GM23338 (cell line): ENCODE measurements at regions not wholly inside any gene's neighbourhood (a gene's known extent, or its start where the extent isn't known, plus 50 kb on each side); places are given as distances from the start of the nearest gene placed in this dataset.

Experiments
- ATAC-seq: fragments of 200-7000 bp; cut with Tn5 transposase; 3 replicates; pipeline ENCODE4 v1.9.1; 2020
- DNase-seq: peaks from one replicate; pipeline ENCODE4 v3.0.0-alpha.2; 2015; ENCODE audit warnings: low spot score
- H2AFZ ChIP-seq: fragments of 200-600 bp; sonication (generic); 2 replicates; pipeline ENCODE4 v1.8.0; 2016; ENCODE audit warnings: antibody characterized with exemption, mild to moderate bottlenecking, moderate library complexity
- H3F3A ChIP-seq: fragments of 200-600 bp; sonication (generic); replicated peaks from 2 replicates; pipeline ENCODE4 v1.8.0; 2017; ENCODE audit warnings: antibody characterized with exemption, mixed run types, low read depth
- H3K27ac ChIP-seq: fragments of 200-600 bp; sonication (generic); 2 replicates; pipeline ENCODE4 v1.6.1; 2016; ENCODE audit warnings: low read depth
- H3K27me3 ChIP-seq: fragments of 200-600 bp; sonication (generic); 2 replicates; pipeline ENCODE4 v1.8.0; 2016; ENCODE audit warnings: mild to moderate bottlenecking, mixed run types, moderate library complexity; ENCODE audit not compliant: insufficient read depth
- H3K36me3 ChIP-seq: fragments of 200-600 bp; sonication (generic); 2 replicates; pipeline ENCODE4 v1.8.0; 2016; ENCODE audit warnings: mild to moderate bottlenecking; ENCODE audit not compliant: insufficient read depth
- H3K4me1 ChIP-seq: fragments of 200-600 bp; sonication (generic); 2 replicates; pipeline ENCODE4 v1.8.0; 2016; ENCODE audit warnings: mild to moderate bottlenecking, moderate library complexity; ENCODE audit not compliant: insufficient read depth
- H3K4me2 ChIP-seq: fragments of 200-600 bp; sonication (generic); 2 replicates; pipeline ENCODE4 v1.7.1; 2017; ENCODE audit warnings: mixed run types
- H3K4me3 ChIP-seq: fragments of 200-600 bp; sonication (generic); 2 replicates; pipeline ENCODE4 v1.6.1; 2016; ENCODE audit warnings: mixed run types
- H3K79me2 ChIP-seq: fragments of 200-600 bp; sonication (generic); replicated peaks from 2 replicates; pipeline ENCODE4 v1.8.0; 2017; ENCODE audit warnings: mild to moderate bottlenecking; ENCODE audit not compliant: insufficient read depth
- H3K9me2 ChIP-seq: fragments of 200-600 bp; sonication (generic); 2 replicates; pipeline ENCODE4 v1.8.0; 2017; ENCODE audit not compliant: insufficient read depth
- H4K20me1 ChIP-seq: fragments of 200-600 bp; sonication (generic); replicated peaks from 2 replicates; pipeline ENCODE4 v1.8.0; 2017; ENCODE audit warnings: mild to moderate bottlenecking; ENCODE audit not compliant: insufficient read depth
- H3K27ac Mint-ChIP-seq: 2 replicates; pipeline ENCODE4 v1.8.0; 2020; ENCODE audit warnings: inconsistent platforms, mild to moderate bottlenecking, moderate library complexity, mixed read lengths
- H3K27me3 Mint-ChIP-seq: 3 replicates; pipeline ENCODE4 v1.8.0; 2022; ENCODE audit warnings: low read depth, mild to moderate bottlenecking, moderate library complexity, mixed read lengths, inconsistent platforms; ENCODE audit not compliant: insufficient read depth, poor library complexity
- H3K36me3 Mint-ChIP-seq: 3 replicates; pipeline ENCODE4 v1.8.0; 2021; ENCODE audit warnings: low read depth, mild to moderate bottlenecking, inconsistent platforms, moderate library complexity, mixed read lengths
- H3K4me1 Mint-ChIP-seq: 3 replicates; pipeline ENCODE4 v1.8.0; 2020; ENCODE audit warnings: mild to moderate bottlenecking, inconsistent platforms, mixed read lengths
- H3K4me3 Mint-ChIP-seq: 3 replicates; pipeline ENCODE4 v1.8.0; 2021; ENCODE audit warnings: moderate library complexity, mild to moderate bottlenecking, inconsistent platforms, mixed read lengths
- H3K9me3 Mint-ChIP-seq: 3 replicates; pipeline ENCODE4 v1.8.0; 2020; ENCODE audit warnings: moderate library complexity, mild to moderate bottlenecking, inconsistent platforms, mixed read lengths
- CREB1 ChIP-seq: fragments of 250-450 bp; sonication (Bioruptor Pico); IDR thresholded peaks from 2 replicates; pipeline ENCODE4 v1.5.0; 2020; ENCODE audit warnings: low read depth, mild to moderate bottlenecking, moderate library complexity
- ETS1 ChIP-seq: IDR thresholded peaks from 2 replicates; pipeline ENCODE4 v1.6.1; 2016; ENCODE audit warnings: antibody characterized with exemption
- EZH2 ChIP-seq: fragments of 200-600 bp; sonication (generic); IDR thresholded peaks from one replicate; pipeline ENCODE4 v1.8.0; 2017; ENCODE audit warnings: antibody characterized with exemption, mild to moderate bottlenecking, low read depth; ENCODE audit not compliant: unreplicated experiment
- EZH2phosphoT487 ChIP-seq: fragments of 200-600 bp; sonication (generic); IDR thresholded peaks from one replicate; pipeline ENCODE4 v1.8.1; 2018; ENCODE audit warnings: antibody characterized with exemption; ENCODE audit not compliant: unreplicated experiment
- JUNB ChIP-seq: IDR thresholded peaks from one replicate; pipeline ENCODE4 v1.6.1; 2016; ENCODE audit warnings: antibody characterized with exemption; ENCODE audit not compliant: unreplicated experiment
- NANOG ChIP-seq: IDR thresholded peaks from 2 replicates; pipeline ENCODE4 v1.6.1; 2016; ENCODE audit warnings: antibody characterized with exemption, borderline replicate concordance
- POLR2AphosphoS5 ChIP-seq: IDR thresholded peaks from 2 replicates; pipeline ENCODE4 v1.6.1; 2016; ENCODE audit warnings: antibody characterized with exemption, low read depth
- REST ChIP-seq: IDR thresholded peaks from one replicate; pipeline ENCODE4 v1.6.1; 2018; ENCODE audit warnings: antibody characterized with exemption; ENCODE audit not compliant: unreplicated experiment
- STAT1 ChIP-seq: IDR thresholded peaks from one replicate; pipeline ENCODE4 v1.6.1; 2016; ENCODE audit warnings: antibody characterized with exemption; ENCODE audit not compliant: unreplicated experiment
- ZNF114 ChIP-seq: fragments of 250-450 bp; sonication (Bioruptor Pico); IDR thresholded peaks from 2 replicates; pipeline ENCODE4 v1.5.0; 2020; ENCODE audit warnings: mild to moderate bottlenecking, moderate library complexity
- ZNF331 ChIP-seq: fragments of 250-450 bp; sonication (Bioruptor Pico); IDR thresholded peaks from 2 replicates; pipeline ENCODE4 v1.5.0; 2020; ENCODE audit warnings: low read depth, mild to moderate bottlenecking, moderate library complexity
- ZNF462 ChIP-seq: fragments of 250-450 bp; sonication (Bioruptor Pico); IDR thresholded peaks from 2 replicates; pipeline ENCODE4 v1.5.0; 2020; ENCODE audit warnings: mild to moderate bottlenecking, moderate library complexity
- TF ChIP-seq, protein P1 (sequence below), 2 experiments: fragments of 200-600 bp in 1 of 2; sonication (generic) in 1 of 2; conservative IDR thresholded peaks; 2 replicates each; pipeline versions ENCODE4 v1.5.1 to v1.6.1; 2016 to 2017; ENCODE audit warnings: antibody characterized with exemption in 2 of 2, low read depth in 2 of 2, mild to moderate bottlenecking in 2 of 2, moderate library complexity in 1 of 2

DNA sequence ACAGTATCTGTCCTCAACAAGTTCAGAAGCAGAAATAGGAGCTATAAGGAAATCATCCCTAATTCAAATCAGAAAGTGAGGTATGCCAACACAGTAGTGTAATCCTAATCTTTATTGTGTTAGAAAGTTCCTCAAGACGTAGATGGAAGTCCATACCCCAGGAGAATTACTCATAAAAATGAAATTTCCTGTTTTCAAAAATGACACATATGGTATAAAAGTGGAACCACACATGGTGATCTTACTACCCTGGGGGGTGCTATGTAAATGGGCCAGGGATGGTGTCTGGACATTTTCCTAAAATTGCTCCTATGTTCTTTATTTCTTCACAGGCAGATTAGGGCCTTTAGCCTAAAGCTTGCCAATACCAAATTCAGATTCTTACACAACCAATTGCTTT, 204.1 kb downstream of the ARRDC4 start:
- no peaks in the 10 kb centered on the region for H3K27me3 ChIP-seq
- Mint-ChIP-seq H3K27ac (no peak overlapping the region), H3K36me3 (peaks cover 2% of the 10 kb centered on the region; the same call in 1 of the 3 replicates), H3K4me1 (peaks cover 26% of the 10 kb centered on the region), H3K4me3 (no peak overlapping the region), H3K9me3 (peaks cover 13% of the 10 kb centered on the region; the same call in 1 of the 3 replicates), H3K27me3 (peaks cover 5% of the 10 kb centered on the region)
- H4K20me1 ChIP-seq, result no peaks in the 10 kb centered on the region
- H2AFZ ChIP-seq, result no peak overlapping the region
- TF ChIP-seq CREB1 (CRISPR knock-in tag) (no peak), ZNF331 (CRISPR knock-in tag) (no peak), NANOG (no peak), ETS1 (no peak), POLR2AphosphoS5 (no peak), EZH2 (no peak), ZNF462 (no peak), ZNF114 (CRISPR knock-in tag) (no peak), STAT1 (no peak), REST (no peak), JUNB (no peak), EZH2phosphoT487 (no peak)
- TF ChIP-seq, protein P1, sequence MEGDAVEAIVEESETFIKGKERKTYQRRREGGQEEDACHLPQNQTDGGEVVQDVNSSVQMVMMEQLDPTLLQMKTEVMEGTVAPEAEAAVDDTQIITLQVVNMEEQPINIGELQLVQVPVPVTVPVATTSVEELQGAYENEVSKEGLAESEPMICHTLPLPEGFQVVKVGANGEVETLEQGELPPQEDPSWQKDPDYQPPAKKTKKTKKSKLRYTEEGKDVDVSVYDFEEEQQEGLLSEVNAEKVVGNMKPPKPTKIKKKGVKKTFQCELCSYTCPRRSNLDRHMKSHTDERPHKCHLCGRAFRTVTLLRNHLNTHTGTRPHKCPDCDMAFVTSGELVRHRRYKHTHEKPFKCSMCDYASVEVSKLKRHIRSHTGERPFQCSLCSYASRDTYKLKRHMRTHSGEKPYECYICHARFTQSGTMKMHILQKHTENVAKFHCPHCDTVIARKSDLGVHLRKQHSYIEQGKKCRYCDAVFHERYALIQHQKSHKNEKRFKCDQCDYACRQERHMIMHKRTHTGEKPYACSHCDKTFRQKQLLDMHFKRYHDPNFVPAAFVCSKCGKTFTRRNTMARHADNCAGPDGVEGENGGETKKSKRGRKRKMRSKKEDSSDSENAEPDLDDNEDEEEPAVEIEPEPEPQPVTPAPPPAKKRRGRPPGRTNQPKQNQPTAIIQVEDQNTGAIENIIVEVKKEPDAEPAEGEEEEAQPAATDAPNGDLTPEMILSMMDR (conservative IDR thresholded peaks at IDR 0.05; ENCODE audit: low read depth in 2 of 2), result no peak
- no peaks in the 10 kb centered on the region for H3K79me2 ChIP-seq
- no peak for DNase-seq
- no peak overlapping the region for H3K4me3 ChIP-seq
- ATAC-seq, result no peak
- H3K9me2 ChIP-seq, result peaks cover 11% of the 10 kb centered on the region; the same call in 1 of the 2 replicates
- no peaks in the 10 kb centered on the region for H3K36me3 ChIP-seq
- no peak overlapping the region for H3K27ac ChIP-seq
- H3F3A ChIP-seq, result no peaks in the 10 kb centered on the region
- H3K4me1 ChIP-seq, result peaks cover 18% of the 10 kb centered on the region
- no peak overlapping the region for H3K4me2 ChIP-seq
